ENCODE measurements at regions not wholly inside any gene's neighbourhood (a gene's known extent, or its start where the extent isn't known, plus 50 kb on each side); places are given as distances from the start of the nearest gene placed in this dataset.
"Not testable (repeated sequence)": the region's sequence is repeated elsewhere in the genome, so short reads cannot be mapped to it uniquely, and the experiment has no call there.

GRCh38 chr1:222905151-222905550 lies 90.3 kb downstream of the DISP1 start:
- no TSS peak for BruUV-seq (replicated peaks)
- no peaks in the 10 kb centered on the region for H3K27me3 Mint-ChIP-seq (ENCODE audit: insufficient read depth, unreplicated experiment)
- no peaks in the 10 kb centered on the region for H3K36me3 ChIP-seq (ENCODE audit: control insufficient read depth, insufficient read depth, low read length)
- no peak overlapping the region for H3K4me3 ChIP-seq (ENCODE audit: low read depth, low read length)
- no peaks in the 10 kb centered on the region for H3K9me3 Mint-ChIP-seq (ENCODE audit: unreplicated experiment)
- POLR2A ChIA-PET, result no interaction called here
- intact Hi-C loops (cut with micrococcal nuclease; ENCODE audit: unreplicated experiment), result loop anchor here (5.0 kb wide), 1 partner anchor 113 kb away; no protein-coding TSS in a partner anchor
- no peaks in the 10 kb centered on the region for H3K9me3 ChIP-seq
- no peak overlapping the region for H3K27ac Mint-ChIP-seq (ENCODE audit: unreplicated experiment)
- H3K4me1 ChIP-seq, result no peaks in the 10 kb centered on the region
- H3K4me3 Mint-ChIP-seq (ENCODE audit: unreplicated experiment), result no peak overlapping the region
- no peak for DNase-seq
- peaks cover 4% of the 10 kb centered on the region for H3K36me3 Mint-ChIP-seq (ENCODE audit: insufficient read depth, unreplicated experiment)
- no peaks in the 10 kb centered on the region for H3K27me3 ChIP-seq (replicated peaks; ENCODE audit: control insufficient read depth, insufficient read depth, low read length)
- CTCF ChIA-PET, result no interaction called here
- no peaks in the 10 kb centered on the region for H3K4me1 Mint-ChIP-seq (ENCODE audit: low read depth, unreplicated experiment)
- no peak for TF ChIP-seq CTCF (IDR thresholded peaks at IDR 0.05; ENCODE audit: insufficient read depth in 1 of 2, low read depth in 1 of 2, low read length in 1 of 2, severe bottlenecking in 1 of 2, unreplicated experiment in 1 of 2)

GRCh38 chr1:222906271-222906739 lies 91.5 kb downstream of the DISP1 start:
- H3K9me3 ChIP-seq; H3K9me3 Mint-ChIP-seq (ENCODE audit: unreplicated experiment); H3K27me3 Mint-ChIP-seq (ENCODE audit: insufficient read depth, unreplicated experiment); H3K4me3 ChIP-seq (ENCODE audit: low read depth, low read length); CTCF ChIA-PET; DNase-seq; H3K27ac Mint-ChIP-seq (ENCODE audit: unreplicated experiment); H3K36me3 Mint-ChIP-seq (ENCODE audit: insufficient read depth, unreplicated experiment); H3K36me3 ChIP-seq (ENCODE audit: control insufficient read depth, insufficient read depth, low read length); POLR2A ChIA-PET; H3K27me3 ChIP-seq (replicated peaks; ENCODE audit: control insufficient read depth, insufficient read depth, low read length); BruUV-seq (replicated peaks); H3K4me1 Mint-ChIP-seq (ENCODE audit: low read depth, unreplicated experiment); H3K4me1 ChIP-seq; H3K4me3 Mint-ChIP-seq (ENCODE audit: unreplicated experiment): not testable (repeated sequence)
- intact Hi-C loops (cut with micrococcal nuclease; ENCODE audit: unreplicated experiment), result loop anchor here (5.0 kb wide), 1 partner anchor 114 kb away; no protein-coding TSS in a partner anchor

GRCh38 chr1:222909586-222909985 lies 94.7 kb downstream of the DISP1 start:
- BruUV-seq (replicated peaks), result no TSS peak
- Histone ChIP-seq H3K4me3 (ENCODE audit: low read depth, low read length) (no peak overlapping the region), H3K9me3 (no peaks in the 10 kb centered on the region), H3K27me3 (replicated peaks; ENCODE audit: control insufficient read depth, insufficient read depth, low read length) (no peaks in the 10 kb centered on the region), H3K4me1 (no peaks in the 10 kb centered on the region), H3K36me3 (ENCODE audit: control insufficient read depth, insufficient read depth, low read length) (no peaks in the 10 kb centered on the region)
- Mint-ChIP-seq H3K4me3 (ENCODE audit: unreplicated experiment) (no peak overlapping the region), H3K4me1 (ENCODE audit: low read depth, unreplicated experiment) (peaks cover 14% of the 10 kb centered on the region), H3K27ac (ENCODE audit: unreplicated experiment) (no peak overlapping the region), H3K27me3 (ENCODE audit: insufficient read depth, unreplicated experiment) (no peaks in the 10 kb centered on the region), H3K36me3 (ENCODE audit: insufficient read depth, unreplicated experiment) (no peaks in the 10 kb centered on the region), H3K9me3 (ENCODE audit: unreplicated experiment) (no peaks in the 10 kb centered on the region)
- POLR2A ChIA-PET, result no interaction called here
- CTCF ChIA-PET, result no interaction called here
- no peak for TF ChIP-seq CTCF (IDR thresholded peaks at IDR 0.05; ENCODE audit: insufficient read depth in 1 of 2, low read depth in 1 of 2, low read length in 1 of 2, severe bottlenecking in 1 of 2, unreplicated experiment in 1 of 2)
- intact Hi-C loops (cut with micrococcal nuclease; ENCODE audit: unreplicated experiment), result loop anchor here (5.0 kb wide), 1 partner anchor 117 kb away; no protein-coding TSS in a partner anchor
- no peak for DNase-seq

GRCh38 chr1:222910699-222911098 lies 95.9 kb downstream of the DISP1 start:
- ChIA-PET POLR2A (no interaction called here), CTCF (no interaction called here)
- Histone ChIP-seq H3K27me3 (replicated peaks; ENCODE audit: control insufficient read depth, insufficient read depth, low read length) (no peaks in the 10 kb centered on the region), H3K9me3 (no peaks in the 10 kb centered on the region), H3K4me1 (peaks cover 10% of the 10 kb centered on the region), H3K36me3 (ENCODE audit: control insufficient read depth, insufficient read depth, low read length) (no peaks in the 10 kb centered on the region), H3K4me3 (ENCODE audit: low read depth, low read length) (no peak overlapping the region)
- intact Hi-C loops (cut with micrococcal nuclease; ENCODE audit: unreplicated experiment), result loop anchor here (5.0 kb wide), 1 partner anchor 172 kb away; no protein-coding TSS in a partner anchor
- Mint-ChIP-seq H3K4me3 (ENCODE audit: unreplicated experiment) (no peak overlapping the region), H3K27me3 (ENCODE audit: insufficient read depth, unreplicated experiment) (no peaks in the 10 kb centered on the region), H3K36me3 (ENCODE audit: insufficient read depth, unreplicated experiment) (no peaks in the 10 kb centered on the region), H3K4me1 (ENCODE audit: low read depth, unreplicated experiment) (peaks cover 23% of the 10 kb centered on the region), H3K27ac (ENCODE audit: unreplicated experiment) (no peak overlapping the region), H3K9me3 (ENCODE audit: unreplicated experiment) (no peaks in the 10 kb centered on the region)
- no peak for TF ChIP-seq CTCF (IDR thresholded peaks at IDR 0.05; ENCODE audit: insufficient read depth in 1 of 2, low read depth in 1 of 2, low read length in 1 of 2, severe bottlenecking in 1 of 2, unreplicated experiment in 1 of 2)
- no TSS peak for BruUV-seq (replicated peaks)
- no peak for DNase-seq

Measured in Caco-2 (cell line).